ENCODE measurements at regions not wholly inside any gene's neighbourhood (a gene's known extent, or its start where the extent isn't known, plus 50 kb on each side); places are given as distances from the start of the nearest gene placed in this dataset.
"Not testable (repeated sequence)": the region's sequence is repeated elsewhere in the genome, so short reads cannot be mapped to it uniquely, and the experiment has no call there.

GRCh38 chr2:89834306-89834705 lies 1142.8 kb downstream of the RPIA start:
- no peak for DNase-seq

GRCh38 chr2:89836326-89836725 lies 1144.9 kb downstream of the RPIA start:
- not testable (repeated sequence) for DNase-seq

GRCh38 chr2:89837962-89838625 lies 1146.6 kb downstream of the RPIA start:
- DNase-seq, result no peak

GRCh38 chr2:89840175-89840574 lies 1148.7 kb downstream of the RPIA start:
- not testable (repeated sequence) for DNase-seq

GRCh38 chr2:89840781-89841475 lies 1149.5 kb downstream of the RPIA start:
- not testable (repeated sequence) for DNase-seq

GRCh38 chr2:89841476-89841840 lies 1150.0 kb downstream of the RPIA start:
- no peak for DNase-seq

GRCh38 chr2:89842180-89842908 lies 1150.9 kb downstream of the RPIA start:
- DNase-seq, result no peak

GRCh38 chr2:89844221-89844943 lies 1152.9 kb downstream of the RPIA start:
- DNase-seq, result no peak

GRCh38 chr2:89845532-89845931 lies 1154.1 kb downstream of the RPIA start:
- DNase-seq, result no peak

- DNase-seq, result no peak
Measured at GRCh38 chr2:89848114-89848513, 1156.6 kb downstream of the RPIA start.

- DNase-seq, result no peak
Measured at GRCh38 chr2:89848763-89849368, 1157.4 kb downstream of the RPIA start.

GRCh38 chr2:89849731-89850130 lies 1158.3 kb downstream of the RPIA start:
- no peak for DNase-seq

GRCh38 chr2:89850481-89850880 lies 1159.0 kb downstream of the RPIA start:
- DNase-seq, result no peak

- DNase-seq, result no peak
Measured at GRCh38 chr2:89850881-89851582, 1159.6 kb downstream of the RPIA start.

GRCh38 chr2:89851583-89851905 lies 1160.1 kb downstream of the RPIA start:
- no peak for DNase-seq

GRCh38 chr2:89853427-89853826 lies 1162.0 kb downstream of the RPIA start:
- not testable (repeated sequence) for DNase-seq

- not testable (repeated sequence) for DNase-seq
Measured at GRCh38 chr2:89855752-89856151, 1164.3 kb downstream of the RPIA start.

- not testable (repeated sequence) for DNase-seq
Measured at GRCh38 chr2:89856305-89856704, 1164.8 kb downstream of the RPIA start.

- DNase-seq, result not testable (repeated sequence)
Measured at GRCh38 chr2:89862164-89862563, 1170.7 kb downstream of the RPIA start.

GRCh38 chr2:89863209-89863608 lies 1171.7 kb downstream of the RPIA start:
- not testable (repeated sequence) for DNase-seq

- DNase-seq, result not testable (repeated sequence)
Measured at GRCh38 chr2:89874810-89875595, 1183.5 kb downstream of the RPIA start.

All from NCI-H1105 treated with DMSO at 0.1 percent for 48 hours (cell line).